ENCODE measurements at regions not wholly inside any gene's neighbourhood (a gene's known extent, or its start where the extent isn't known, plus 50 kb on each side); places are given as distances from the start of the nearest gene placed in this dataset.

GRCh38 chr7:109745677-109746410 is 1176.2 kb downstream of the DNAJB9 start:
- no peak for ATAC-seq
- TF ChIP-seq, protein P1, sequence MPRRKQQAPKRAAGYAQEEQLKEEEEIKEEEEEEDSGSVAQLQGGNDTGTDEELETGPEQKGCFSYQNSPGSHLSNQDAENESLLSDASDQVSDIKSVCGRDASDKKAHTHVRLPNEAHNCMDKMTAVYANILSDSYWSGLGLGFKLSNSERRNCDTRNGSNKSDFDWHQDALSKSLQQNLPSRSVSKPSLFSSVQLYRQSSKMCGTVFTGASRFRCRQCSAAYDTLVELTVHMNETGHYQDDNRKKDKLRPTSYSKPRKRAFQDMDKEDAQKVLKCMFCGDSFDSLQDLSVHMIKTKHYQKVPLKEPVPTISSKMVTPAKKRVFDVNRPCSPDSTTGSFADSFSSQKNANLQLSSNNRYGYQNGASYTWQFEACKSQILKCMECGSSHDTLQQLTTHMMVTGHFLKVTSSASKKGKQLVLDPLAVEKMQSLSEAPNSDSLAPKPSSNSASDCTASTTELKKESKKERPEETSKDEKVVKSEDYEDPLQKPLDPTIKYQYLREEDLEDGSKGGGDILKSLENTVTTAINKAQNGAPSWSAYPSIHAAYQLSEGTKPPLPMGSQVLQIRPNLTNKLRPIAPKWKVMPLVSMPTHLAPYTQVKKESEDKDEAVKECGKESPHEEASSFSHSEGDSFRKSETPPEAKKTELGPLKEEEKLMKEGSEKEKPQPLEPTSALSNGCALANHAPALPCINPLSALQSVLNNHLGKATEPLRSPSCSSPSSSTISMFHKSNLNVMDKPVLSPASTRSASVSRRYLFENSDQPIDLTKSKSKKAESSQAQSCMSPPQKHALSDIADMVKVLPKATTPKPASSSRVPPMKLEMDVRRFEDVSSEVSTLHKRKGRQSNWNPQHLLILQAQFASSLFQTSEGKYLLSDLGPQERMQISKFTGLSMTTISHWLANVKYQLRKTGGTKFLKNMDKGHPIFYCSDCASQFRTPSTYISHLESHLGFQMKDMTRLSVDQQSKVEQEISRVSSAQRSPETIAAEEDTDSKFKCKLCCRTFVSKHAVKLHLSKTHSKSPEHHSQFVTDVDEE (CRISPR knock-in tag; IDR thresholded peaks at IDR 0.05), result no peak
- no peak for TF ChIP-seq CSDC2 (CRISPR knock-in tag; IDR thresholded peaks at IDR 0.05)
- no peak for TF ChIP-seq ZNF8 (CRISPR knock-in tag; IDR thresholded peaks at IDR 0.05)
- TF ChIP-seq PPARA (CRISPR knock-in tag; IDR thresholded peaks at IDR 0.05; ENCODE audit: borderline replicate concordance), result no peak
- TF ChIP-seq GLIS3 (CRISPR knock-in tag; IDR thresholded peaks at IDR 0.05), result no peak
- TF ChIP-seq ZC3H10 (CRISPR knock-in tag; IDR thresholded peaks at IDR 0.05), result no peak
- TF ChIP-seq POU6F1 (CRISPR knock-in tag; IDR thresholded peaks at IDR 0.05; ENCODE audit: borderline replicate concordance, low read depth), result no peak
- TF ChIP-seq ARNTL (CRISPR knock-in tag; IDR thresholded peaks at IDR 0.05; ENCODE audit: borderline replicate concordance, low read depth), result no peak
- TF ChIP-seq, protein P2, sequence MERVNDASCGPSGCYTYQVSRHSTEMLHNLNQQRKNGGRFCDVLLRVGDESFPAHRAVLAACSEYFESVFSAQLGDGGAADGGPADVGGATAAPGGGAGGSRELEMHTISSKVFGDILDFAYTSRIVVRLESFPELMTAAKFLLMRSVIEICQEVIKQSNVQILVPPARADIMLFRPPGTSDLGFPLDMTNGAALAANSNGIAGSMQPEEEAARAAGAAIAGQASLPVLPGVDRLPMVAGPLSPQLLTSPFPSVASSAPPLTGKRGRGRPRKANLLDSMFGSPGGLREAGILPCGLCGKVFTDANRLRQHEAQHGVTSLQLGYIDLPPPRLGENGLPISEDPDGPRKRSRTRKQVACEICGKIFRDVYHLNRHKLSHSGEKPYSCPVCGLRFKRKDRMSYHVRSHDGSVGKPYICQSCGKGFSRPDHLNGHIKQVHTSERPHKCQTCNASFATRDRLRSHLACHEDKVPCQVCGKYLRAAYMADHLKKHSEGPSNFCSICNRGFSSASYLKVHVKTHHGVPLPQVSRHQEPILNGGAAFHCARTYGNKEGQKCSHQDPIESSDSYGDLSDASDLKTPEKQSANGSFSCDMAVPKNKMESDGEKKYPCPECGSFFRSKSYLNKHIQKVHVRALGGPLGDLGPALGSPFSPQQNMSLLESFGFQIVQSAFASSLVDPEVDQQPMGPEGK (CRISPR knock-in tag; IDR thresholded peaks at IDR 0.05; ENCODE audit: borderline replicate concordance), result no peak
- TF ChIP-seq RARB (CRISPR knock-in tag; IDR thresholded peaks at IDR 0.05), result no peak
- TF ChIP-seq ZFP30 (CRISPR knock-in tag; IDR thresholded peaks at IDR 0.05), result no peak
- no peak for TF ChIP-seq ZFP3 (CRISPR knock-in tag; IDR thresholded peaks at IDR 0.05)
- TF ChIP-seq ISL1 (CRISPR knock-in tag; IDR thresholded peaks at IDR 0.05), result no peak
- TF ChIP-seq TCF4 (CRISPR knock-in tag; IDR thresholded peaks at IDR 0.05; ENCODE audit: borderline replicate concordance), result no peak
- TF ChIP-seq SNAI2 (CRISPR knock-in tag; IDR thresholded peaks at IDR 0.05), result no peak
- no peak for TF ChIP-seq ZNF70 (CRISPR knock-in tag; IDR thresholded peaks at IDR 0.05)
- TF ChIP-seq ESRRG (CRISPR knock-in tag; IDR thresholded peaks at IDR 0.05), result no peak

DNA sequence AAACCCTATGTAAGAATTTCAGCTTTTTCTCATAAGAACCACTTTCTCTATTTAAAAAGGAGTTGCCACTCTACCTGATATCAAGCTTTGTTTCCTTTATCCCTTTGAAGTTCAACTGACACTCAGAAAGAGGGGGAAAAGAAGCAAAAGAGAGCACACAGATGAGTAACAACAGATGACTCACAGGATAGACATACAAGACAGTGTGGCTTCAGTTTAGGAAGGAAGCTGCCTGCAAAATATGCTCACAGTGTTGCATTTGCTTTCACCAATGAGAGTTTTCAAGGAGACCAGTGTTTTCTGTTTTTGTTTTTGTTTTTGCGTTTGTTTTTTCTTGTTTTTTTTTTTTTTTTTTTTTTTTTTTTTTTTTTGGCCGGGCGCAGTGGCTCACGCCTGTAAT is 1181.6 kb downstream of the DNAJB9 start:
- no peak for ATAC-seq
- TF ChIP-seq ZFP30 (CRISPR knock-in tag; IDR thresholded peaks at IDR 0.05) (peak; percentile 79), ARNTL (CRISPR knock-in tag; IDR thresholded peaks at IDR 0.05; ENCODE audit: borderline replicate concordance, low read depth) (no peak)

GRCh38 chr7:109752068-109752467 is 1182.4 kb downstream of the DNAJB9 start:
- ATAC-seq, result no peak
- TF ChIP-seq ISL1 (CRISPR knock-in tag; IDR thresholded peaks at IDR 0.05) (no peak), ZFP3 (CRISPR knock-in tag; IDR thresholded peaks at IDR 0.05) (no peak), ZNF70 (CRISPR knock-in tag; IDR thresholded peaks at IDR 0.05) (no peak), ZNF8 (CRISPR knock-in tag; IDR thresholded peaks at IDR 0.05) (no peak), ARNTL (CRISPR knock-in tag; IDR thresholded peaks at IDR 0.05; ENCODE audit: borderline replicate concordance, low read depth) (no peak), TCF4 (CRISPR knock-in tag; IDR thresholded peaks at IDR 0.05; ENCODE audit: borderline replicate concordance) (no peak), CREB5 (CRISPR knock-in tag; IDR thresholded peaks at IDR 0.05; ENCODE audit: low read depth) (no peak), ZC3H10 (CRISPR knock-in tag; IDR thresholded peaks at IDR 0.05) (no peak), PPARA (CRISPR knock-in tag; IDR thresholded peaks at IDR 0.05; ENCODE audit: borderline replicate concordance) (no peak), CSDC2 (CRISPR knock-in tag; IDR thresholded peaks at IDR 0.05) (no peak), ZFP30 (CRISPR knock-in tag; IDR thresholded peaks at IDR 0.05) (no peak), POU6F1 (CRISPR knock-in tag; IDR thresholded peaks at IDR 0.05; ENCODE audit: borderline replicate concordance, low read depth) (no peak), BACH2 (CRISPR knock-in tag; IDR thresholded peaks at IDR 0.05; ENCODE audit: borderline replicate concordance) (no peak), ZNF565 (CRISPR knock-in tag; conservative IDR thresholded peaks at IDR 0.05; ENCODE audit: low read depth) (no peak)
- TF ChIP-seq, protein P1 (CRISPR knock-in tag; IDR thresholded peaks at IDR 0.05), result no peak

Data from SK-N-SH treated with all-trans-retinoic acid at 6 μM for 48 hours (cell line).